ENCODE measurements at regions not wholly inside any gene's neighbourhood (a gene's known extent, or its start where the extent isn't known, plus 50 kb on each side); places are given as distances from the start of the nearest gene placed in this dataset.

- Histone ChIP-seq H3K79me2 (ENCODE audit: control insufficient read depth, insufficient read depth, low read length) (no peaks in the 10 kb centered on the region), H3K4me2 (ENCODE audit: control insufficient read depth, insufficient read depth) (no peak overlapping the region), H3K4me3 (no peak overlapping the region), H3K9ac (ENCODE audit: control insufficient read depth, insufficient read depth, low read length) (no peak overlapping the region), H3K36me3 (ENCODE audit: control insufficient read depth in 2 of 2, insufficient read depth in 2 of 2, low read length in 1 of 2) (no peaks in the 10 kb centered on the region), H4K20me1 (ENCODE audit: control insufficient read depth, insufficient read depth) (no peaks in the 10 kb centered on the region), H2AFZ (ENCODE audit: control insufficient read depth, low read depth, low read length) (no peak overlapping the region), H3K27me3 (replicated peaks in 1 of 2; ENCODE audit: control insufficient read depth in 2 of 2, insufficient read depth in 2 of 2, low read length in 1 of 2) (peaks cover 0 to 13% of the 10 kb centered on the region in 2 experiments; a peak in 3 of 4 replicates), H3K9me3 (replicated peaks; ENCODE audit: control insufficient read depth, insufficient read depth, low read length) (peaks cover 2% of the 10 kb centered on the region; the same call in 1 of the 3 replicates), H3K4me1 (ENCODE audit: control insufficient read depth, insufficient read depth, low read length) (no peaks in the 10 kb centered on the region), H3K27ac (ENCODE audit: control insufficient read depth, insufficient read depth) (no peak overlapping the region)
- CTCF ChIA-PET: no interaction called here
- no peak for TF ChIP-seq MTA2 (IDR thresholded peaks at IDR 0.05; ENCODE audit: low read depth)
- TF ChIP-seq CHD4 (IDR thresholded peaks at IDR 0.05): no peak
- no peak for TF ChIP-seq NR2C2 (IDR thresholded peaks at IDR 0.05; ENCODE audit: borderline replicate concordance, control insufficient read depth, insufficient read length, low read depth)
- no peak for TF ChIP-seq ZNF622 (IDR thresholded peaks at IDR 0.05)
- TF ChIP-seq, protein P1, sequence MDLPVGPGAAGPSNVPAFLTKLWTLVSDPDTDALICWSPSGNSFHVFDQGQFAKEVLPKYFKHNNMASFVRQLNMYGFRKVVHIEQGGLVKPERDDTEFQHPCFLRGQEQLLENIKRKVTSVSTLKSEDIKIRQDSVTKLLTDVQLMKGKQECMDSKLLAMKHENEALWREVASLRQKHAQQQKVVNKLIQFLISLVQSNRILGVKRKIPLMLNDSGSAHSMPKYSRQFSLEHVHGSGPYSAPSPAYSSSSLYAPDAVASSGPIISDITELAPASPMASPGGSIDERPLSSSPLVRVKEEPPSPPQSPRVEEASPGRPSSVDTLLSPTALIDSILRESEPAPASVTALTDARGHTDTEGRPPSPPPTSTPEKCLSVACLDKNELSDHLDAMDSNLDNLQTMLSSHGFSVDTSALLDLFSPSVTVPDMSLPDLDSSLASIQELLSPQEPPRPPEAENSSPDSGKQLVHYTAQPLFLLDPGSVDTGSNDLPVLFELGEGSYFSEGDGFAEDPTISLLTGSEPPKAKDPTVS (IDR thresholded peaks at IDR 0.05; ENCODE audit: low read depth, low read length): no peak
- TF ChIP-seq ELK1 (IDR thresholded peaks at IDR 0.05; ENCODE audit: low read depth, low read length): no peak
- TF ChIP-seq CBX5 (IDR thresholded peaks at IDR 0.05; ENCODE audit: low read depth): no peak
- no peak for TF ChIP-seq NFYA (IDR thresholded peaks at IDR 0.05; ENCODE audit: borderline replicate concordance, low read depth, low read length)
- TF ChIP-seq EP300 (IDR thresholded peaks at IDR 0.05; ENCODE audit: borderline replicate concordance in 1 of 2, control insufficient read depth in 1 of 2, low read depth in 2 of 2, low read length in 2 of 2): no peak
- TF ChIP-seq YY1 (IDR thresholded peaks at IDR 0.05; ENCODE audit: low read depth, low read length): no peak
- TF ChIP-seq FOXK2 (IDR thresholded peaks at IDR 0.05): no peak
- no peak for TF ChIP-seq RBBP5 (conservative IDR thresholded peaks at IDR 0.05)
- no peak for TF ChIP-seq PAX8 (IDR thresholded peaks at IDR 0.05)
- TF ChIP-seq TARDBP (IDR thresholded peaks at IDR 0.05; ENCODE audit: borderline replicate concordance): no peak
- TF ChIP-seq DPF2 (IDR thresholded peaks at IDR 0.05): no peak
- TF ChIP-seq HDGF (IDR thresholded peaks at IDR 0.05): no peak
- in situ Hi-C loops (cut with MboI): no loop called here
- FAIRE-seq (no peak), DNase-seq (ENCODE audit: low read depth, low spot score) (no peak), ATAC-seq (no peak)
- intact Hi-C loops (cut with micrococcal nuclease; ENCODE audit: unreplicated experiment): no loop called here
- RAD21 ChIA-PET (ENCODE audit: unreplicated experiment): interaction anchor here (1.5 kb wide), 2 partner anchors 45 to 567 kb away, joined by 3 read pairs; no protein-coding TSS in a partner anchor
- BruUV-seq (replicated peaks): no TSS peak
- POLR2A ChIA-PET: no interaction called here
- SMC1A ChIA-PET (ENCODE audit: uncharacterized antibody, unreplicated experiment): interaction anchor here (1.4 kb wide), 1 partner anchor 368 kb away, joined by 3 read pairs; no protein-coding TSS in a partner anchor
- 43% methylated on average over 2 of the region's 2 CpGs for WGBS (ENCODE audit: insufficient coverage, insufficient replicate concordance, low lambda C conversion rate, missing lambda C conversion rate)
These were observed 460.0 kb downstream of the COG6 start for GRCh38 chr13:40115426-40115825.
